ENCODE measurements at regions not wholly inside any gene's neighbourhood (a gene's known extent, or its start where the extent isn't known, plus 50 kb on each side); places are given as distances from the start of the nearest gene placed in this dataset.
A peak's percentile ranks its signal among the peaks of the same experiment; 100 is the strongest.

DNA sequence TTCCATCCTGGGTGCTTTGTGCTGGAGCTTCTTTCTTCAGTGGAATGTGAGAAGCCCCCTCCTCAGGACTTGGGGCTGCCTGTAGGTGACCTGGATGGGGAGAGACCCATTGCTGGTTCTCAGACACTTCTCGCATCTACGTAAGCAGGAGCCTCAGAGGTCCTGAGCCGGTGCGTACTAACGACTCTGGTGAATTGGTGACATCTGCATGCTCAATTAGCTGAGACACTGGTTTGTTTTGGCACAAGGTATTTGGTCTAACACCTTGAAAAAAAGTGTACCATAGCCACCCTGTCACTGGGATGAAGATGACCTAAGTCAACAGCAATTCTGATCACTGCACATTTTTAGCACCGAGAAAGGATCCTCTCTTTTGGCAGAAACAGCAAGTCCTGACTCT is 57.7 kb downstream of the LRRC30 start:
- no peak for DNase-seq

DNA sequence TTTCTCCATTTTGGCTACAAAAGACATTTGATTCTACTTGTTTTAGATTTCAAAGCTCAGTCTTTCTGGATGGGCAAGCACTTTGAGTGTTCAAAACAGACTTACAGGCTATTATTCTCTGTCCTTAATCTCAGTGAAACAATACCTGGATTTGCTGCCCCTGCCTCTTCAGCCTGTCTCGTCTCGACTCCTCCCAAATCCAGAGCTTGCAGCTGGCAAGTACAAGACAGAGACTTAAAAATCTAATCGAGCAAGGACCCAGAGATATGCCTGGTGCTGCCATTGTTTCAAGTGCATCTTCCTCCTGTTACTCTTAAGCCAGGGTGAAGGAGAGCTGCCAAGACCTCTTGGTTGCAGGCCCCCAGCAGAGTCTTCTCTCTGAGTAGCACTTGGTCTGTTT is 59.2 kb downstream of the LRRC30 start:
- no peak for DNase-seq

- DNase-seq = no peak
Observed at GRCh38 chr18:7291046-7291445, 60.2 kb downstream of the LRRC30 start.

DNA sequence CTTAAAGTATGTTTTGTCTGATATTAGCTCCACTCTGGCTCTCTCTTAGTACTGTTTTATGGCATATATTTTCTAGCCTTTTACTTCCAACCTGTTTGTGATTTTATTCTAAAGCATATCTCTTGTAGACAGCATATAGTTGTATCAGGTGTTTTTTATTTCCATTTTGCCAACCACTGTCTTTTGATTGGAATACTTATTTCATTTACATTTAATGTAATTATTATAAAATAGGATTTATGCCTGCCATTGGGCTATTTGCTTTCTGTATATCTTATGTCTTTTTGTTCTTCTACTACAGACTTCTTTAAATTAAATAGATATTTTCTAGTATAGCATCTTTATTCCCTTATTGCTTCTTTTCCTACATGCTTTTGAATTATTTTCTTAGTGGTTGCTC is 67.3 kb downstream of the LRRC30 start:
- no peak for DNase-seq

DNA sequence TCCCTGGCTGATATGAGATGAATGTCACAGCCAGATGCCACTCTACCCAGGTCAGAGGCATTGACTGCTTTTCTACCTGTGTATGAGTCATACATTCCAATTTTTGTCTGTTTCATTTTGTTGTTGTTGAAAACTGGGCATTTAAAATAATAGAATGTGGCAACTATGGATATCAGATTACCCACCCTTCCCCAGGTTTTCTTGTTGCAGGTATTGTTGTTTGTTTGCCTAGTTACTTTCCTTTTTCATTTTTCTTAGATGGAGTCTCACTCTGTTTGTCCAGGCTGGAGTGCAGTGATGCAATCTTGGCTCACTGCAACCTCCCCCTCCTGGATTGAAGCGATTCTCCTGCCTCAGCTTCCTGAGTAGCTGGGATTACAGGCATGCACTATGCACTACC is 70.2 kb downstream of the LRRC30 start:
- DNase-seq = no peak

DNA sequence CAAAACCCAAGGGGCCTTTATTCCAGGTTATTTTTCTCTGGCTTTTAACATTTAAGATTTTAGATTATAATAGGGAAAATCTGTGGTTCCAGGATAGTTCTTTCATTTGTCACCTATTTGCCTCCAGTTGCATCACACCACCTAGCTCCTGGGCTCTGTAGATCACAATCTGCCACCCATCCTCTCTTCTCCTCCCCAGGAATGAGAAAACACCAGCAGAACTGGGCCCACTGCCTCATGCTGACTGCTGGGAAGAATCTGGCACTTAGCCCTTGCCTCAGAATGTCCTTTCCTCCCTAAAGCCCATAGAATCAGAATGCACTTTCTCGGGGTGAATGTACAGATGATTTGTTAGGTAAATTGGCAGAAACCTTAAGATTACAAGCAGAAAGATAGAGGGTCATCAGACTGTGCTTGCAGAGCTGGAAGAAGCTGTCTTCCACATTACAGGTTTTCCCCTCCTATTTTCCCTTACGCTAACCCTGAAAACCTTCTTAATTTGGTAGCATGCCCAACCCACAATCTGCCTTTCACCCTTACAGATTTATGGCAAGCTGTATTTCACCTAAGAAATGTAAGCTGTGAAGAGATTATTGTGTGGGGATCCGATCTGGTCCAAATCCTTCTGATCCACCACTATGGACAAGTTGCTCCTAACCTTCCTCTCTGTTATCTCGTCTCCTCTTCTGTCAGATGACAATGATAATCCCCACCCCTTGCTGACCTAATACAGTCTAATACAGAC is 72.6 kb downstream of the LRRC30 start:
- peak; percentile 40 for DNase-seq

DNA sequence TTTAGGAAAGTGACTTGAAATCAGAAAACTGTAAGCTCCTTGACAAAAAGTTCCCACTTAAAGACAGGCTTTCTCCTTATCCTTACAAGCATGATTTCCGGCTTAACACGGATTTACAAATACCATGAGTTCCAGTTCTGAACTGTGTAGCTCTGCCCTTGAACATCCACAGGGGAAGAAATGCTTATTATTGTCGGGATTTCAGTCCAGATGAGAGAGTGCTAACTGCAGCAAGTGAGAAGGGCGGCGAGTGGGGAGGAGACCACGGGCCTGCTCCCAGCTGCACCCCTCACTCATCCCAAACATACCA is 73.1 kb downstream of the LRRC30 start:
- no peak for DNase-seq

- no peak for DNase-seq
Observed at GRCh38 chr18:7305416-7305815, 74.5 kb downstream of the LRRC30 start.

GRCh38 chr18:7307030-7307429 is 76.1 kb downstream of the LRRC30 start:
- DNase-seq = no peak

GRCh38 chr18:7307526-7307925 is 76.6 kb downstream of the LRRC30 start:
- no peak for DNase-seq

DNA sequence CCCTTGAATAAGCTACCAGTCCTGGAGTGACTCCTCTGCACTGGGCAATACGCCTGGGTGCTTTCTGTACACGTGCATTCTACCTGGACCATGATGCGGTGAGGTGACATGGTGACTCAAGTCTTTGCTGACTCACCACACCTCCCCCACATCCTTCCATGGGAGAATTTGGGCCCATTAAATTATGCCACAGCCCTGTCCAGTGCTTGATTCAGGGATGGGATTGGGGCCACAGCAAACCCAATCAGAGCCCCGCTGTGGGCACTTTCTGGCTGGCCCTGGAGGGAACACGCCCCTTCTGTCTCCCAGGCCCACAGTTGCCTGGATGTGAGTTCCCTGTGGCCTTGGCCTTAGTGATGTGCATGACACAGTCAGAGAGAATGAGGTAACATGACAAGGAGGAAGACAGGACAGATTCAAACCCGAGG is 86.9 kb downstream of the LRRC30 start:
- DNase-seq = no peak

DNA sequence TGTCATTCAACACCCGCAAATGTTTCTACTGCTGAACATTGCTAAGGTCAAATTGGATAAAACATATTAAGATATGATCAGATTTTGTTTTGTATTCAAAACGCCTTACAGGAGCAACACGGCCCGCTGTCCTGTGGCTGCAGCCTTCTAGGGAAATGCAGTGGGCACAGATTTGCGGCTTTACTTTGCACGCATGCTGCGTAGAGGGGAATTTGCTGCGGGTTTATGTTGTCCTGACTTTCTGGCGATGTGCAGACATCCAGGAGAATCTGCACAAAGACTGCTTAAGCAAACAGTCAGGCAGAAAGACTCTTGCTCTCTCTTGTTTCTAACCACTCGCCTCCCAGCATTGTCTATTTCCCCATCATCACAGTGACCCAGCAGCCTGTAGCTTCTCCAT is 88.3 kb downstream of the LRRC30 start:
- DNase-seq = no peak

DNA sequence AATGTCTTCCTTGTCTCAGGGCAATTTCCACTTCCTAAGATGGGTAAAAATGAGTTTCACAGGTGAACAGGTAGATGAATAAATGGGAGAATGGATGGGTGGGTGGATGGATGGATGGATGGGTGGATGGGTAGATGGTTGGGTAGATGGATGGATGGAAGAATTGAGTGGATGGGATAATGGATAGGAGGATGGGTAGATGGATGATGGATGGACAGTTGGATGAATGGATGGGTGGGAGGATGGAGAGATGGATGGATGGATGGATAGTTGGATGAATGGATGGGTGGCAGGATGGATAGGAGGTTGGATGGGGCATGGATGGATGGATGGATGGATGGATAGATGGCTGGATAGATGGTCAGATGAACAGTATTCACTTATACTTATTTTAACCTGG is 90.9 kb downstream of the LRRC30 start:
- no peak for DNase-seq

- DNase-seq = no peak
Observed at GRCh38 chr18:7322817-7323485, 92.1 kb downstream of the LRRC30 start.

- DNase-seq = no peak
Observed at GRCh38 chr18:7325126-7325430, 94.2 kb downstream of the LRRC30 start.

- DNase-seq = peak; percentile 10
Observed at GRCh38 chr18:7329016-7329415, 98.1 kb downstream of the LRRC30 start.

DNA sequence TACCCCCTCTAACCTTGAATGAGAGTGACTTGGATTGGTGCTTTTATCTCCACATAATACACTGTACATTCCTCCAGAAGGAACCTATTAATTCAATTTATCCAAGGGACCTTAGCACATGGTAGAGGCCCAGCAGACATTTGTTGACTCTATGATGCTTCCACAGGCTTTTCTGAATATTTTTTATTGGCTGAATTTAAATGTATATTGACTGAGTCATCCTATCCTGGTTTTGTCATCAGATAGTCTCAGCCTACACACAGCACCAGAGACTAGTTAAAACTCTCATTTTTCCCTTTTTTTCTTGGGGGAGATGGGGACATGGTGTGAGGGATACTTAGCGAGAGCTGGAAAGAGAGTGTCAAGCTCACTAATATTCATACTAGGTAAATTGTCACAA is 101.6 kb downstream of the LRRC30 start:
- DNase-seq = no peak

DNA sequence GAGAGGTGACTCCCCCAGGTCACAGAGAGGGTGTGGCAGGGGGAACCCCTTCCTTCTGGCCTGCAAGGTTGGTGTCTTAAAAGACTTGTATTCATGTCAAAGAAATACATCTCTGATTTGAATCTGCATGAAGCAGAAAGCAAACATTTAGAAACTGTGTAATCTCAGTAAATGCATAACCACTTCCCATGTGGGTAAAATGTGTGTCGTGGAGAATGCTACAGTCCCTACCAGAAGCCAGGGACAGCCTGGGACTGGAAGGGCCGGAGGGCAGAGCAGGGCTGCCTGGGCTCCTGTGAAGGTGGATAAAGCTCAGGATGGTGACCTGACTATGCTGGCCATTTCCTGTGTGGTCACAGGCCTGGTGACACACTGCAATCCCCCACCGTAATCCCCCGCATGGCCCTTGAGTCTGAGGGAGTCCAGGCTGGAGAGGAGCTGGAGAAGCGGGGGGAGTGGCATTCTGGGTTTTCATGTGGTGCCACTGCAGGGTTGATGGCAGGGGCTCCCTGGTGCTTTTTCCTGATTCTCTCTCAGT is 102.2 kb downstream of the LRRC30 start:
- no peak for DNase-seq

GRCh38 chr18:7334973-7335568 is 104.2 kb downstream of the LRRC30 start:
- no peak for DNase-seq

DNA sequence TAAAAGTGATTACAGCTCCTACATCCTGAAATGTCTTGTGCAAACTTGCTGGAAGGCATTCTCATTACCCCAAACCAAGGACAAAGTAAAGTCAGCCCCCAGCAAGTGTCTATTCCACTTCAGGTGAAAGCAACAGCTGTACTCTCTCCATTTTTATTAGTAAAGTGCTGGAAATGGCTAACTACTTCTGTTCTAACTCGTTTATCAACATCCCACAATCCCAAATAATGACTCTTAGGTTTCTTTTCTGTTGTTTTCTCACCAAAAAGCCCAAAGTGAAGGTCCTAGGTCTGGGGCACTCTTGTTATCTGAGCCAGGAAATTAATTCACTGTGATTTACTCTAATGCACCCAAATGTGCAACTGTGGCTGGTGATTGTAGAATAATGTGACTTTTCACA is 105.7 kb downstream of the LRRC30 start:
- no peak for DNase-seq

DNA sequence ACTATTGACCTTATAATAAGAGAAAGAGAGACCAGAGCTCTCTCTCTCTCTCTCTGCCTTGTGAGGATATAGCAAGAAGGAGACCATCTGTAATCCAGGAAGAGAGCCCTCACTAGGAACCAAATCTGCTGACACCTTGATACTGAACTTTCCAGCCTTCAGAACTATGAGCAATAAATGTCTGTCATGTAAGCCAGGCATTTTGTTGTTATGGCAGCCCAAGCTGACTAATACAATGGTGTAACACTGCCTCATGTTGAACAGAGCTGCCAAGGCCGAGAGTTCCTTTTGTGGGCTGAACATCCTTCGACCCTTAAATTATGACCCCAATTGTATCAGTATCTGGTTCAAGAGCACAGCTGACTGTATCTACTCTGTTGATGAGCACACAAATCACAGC is 108.0 kb downstream of the LRRC30 start:
- DNase-seq = no peak

GRCh38 chr18:7341581-7342337 is 110.9 kb downstream of the LRRC30 start:
- no peak for DNase-seq

GRCh38 chr18:7349181-7349837 is 118.4 kb downstream of the LRRC30 start:
- no peak for DNase-seq
